IMR-90 (cell line): ENCODE measurements at regions not wholly inside any gene's neighbourhood (a gene's known extent, or its start where the extent isn't known, plus 50 kb on each side); places are given as distances from the start of the nearest gene placed in this dataset.

Experiments
- ATAC-seq: fragments of 200-7000 bp; cut with Tn5 transposase; 2 replicates; pipeline ENCODE4 v1.9.1; 2020; ENCODE audit warnings: low read depth, mild to moderate bottlenecking, moderate library complexity
- BruUV-seq: library from RNA; stranded (reverse); fragments of 400-500 nt; replicated peaks from 2 replicates; lab custom pipeline; 2021; lab: Mats Ljungman, UMichigan
- CTCF ChIA-PET: fragments of 300-600 bp; formaldehyde crosslinking; extraction: SDS; loops from one replicate; lab custom pipeline; 2021; ENCODE audit warnings: antibody characterized with exemption; lab: Yijun Ruan, JAX
- POLR2A ChIA-PET: fragments of 300-600 bp; sonication (Branson Sonifier 250); formaldehyde crosslinking; loops from one replicate; lab custom pipeline; 2022; ENCODE audit warnings: antibody characterized with exemption; ENCODE audit not compliant: unreplicated experiment; lab: Charles Lee
- DNase-seq: peaks from one replicate; pipeline ENCODE4 v3.0.0; 2013
- H2AFZ ChIP-seq: replicated peaks from 2 replicates; pipeline ENCODE3; 2013; ENCODE audit warnings: low read length, mild to moderate bottlenecking; ENCODE audit not compliant: poor library complexity
- H2AK5ac ChIP-seq: 2 replicates; pipeline ENCODE4 v1.6.1; 2013; ENCODE audit warnings: low read depth, low read length, inconsistent platforms
- H2AK9ac ChIP-seq: replicated peaks from 2 replicates; pipeline ENCODE3; 2013; ENCODE audit warnings: mild to moderate bottlenecking, low read depth, low read length, moderate library complexity; ENCODE audit not compliant: poor library complexity
- H2BK120ac ChIP-seq: 2 replicates; pipeline ENCODE4 v1.6.1; 2013; ENCODE audit warnings: low read depth, low read length, inconsistent platforms
- H2BK15ac ChIP-seq: 3 replicates; pipeline ENCODE4 v1.6.1; 2013; ENCODE audit warnings: low read depth, low read length, inconsistent platforms
- H2BK20ac ChIP-seq: 2 replicates; pipeline ENCODE4 v1.6.1; 2013; ENCODE audit warnings: low read depth, mild to moderate bottlenecking, inconsistent platforms, low read length, moderate library complexity
- H2BK5ac ChIP-seq: 2 replicates; pipeline ENCODE4 v1.6.1; 2013; ENCODE audit warnings: mild to moderate bottlenecking, low read depth, low read length, inconsistent platforms; ENCODE audit not compliant: poor library complexity, severe bottlenecking
- H3K14ac ChIP-seq: replicated peaks from 2 replicates; pipeline ENCODE4 v1.6.1; 2013; ENCODE audit warnings: low read depth, low read length, inconsistent platforms
- H3K18ac ChIP-seq: 2 replicates; pipeline ENCODE4 v1.6.1; 2013; ENCODE audit warnings: low read depth, low read length, control low read depth
- H3K23ac ChIP-seq: 2 replicates; pipeline ENCODE4 v1.6.1; 2013; ENCODE audit warnings: low read depth, low read length, inconsistent platforms
- H3K27ac ChIP-seq: 2 replicates; pipeline ENCODE4 v1.5.1; 2013; ENCODE audit warnings: mild to moderate bottlenecking, control low read depth, low read length; ENCODE audit not compliant: insufficient read depth
- H3K27me3 ChIP-seq: 2 replicates; pipeline ENCODE4 v1.6.1; 2013; ENCODE audit warnings: low read length; ENCODE audit not compliant: control insufficient read depth, insufficient read depth
- H3K36me3 ChIP-seq: 2 replicates; pipeline ENCODE4 v1.6.1; 2013; ENCODE audit warnings: low read length, mixed read lengths; ENCODE audit not compliant: control insufficient read depth, insufficient read depth
- H3K4ac ChIP-seq: 2 replicates; pipeline ENCODE4 v1.6.1; 2013; ENCODE audit warnings: low read depth, low read length, inconsistent platforms
- H3K4me1 ChIP-seq: 2 replicates; pipeline ENCODE4 v1.6.1; 2013; ENCODE audit warnings: low read length, mixed read lengths; ENCODE audit not compliant: control insufficient read depth, insufficient read depth
- H3K4me2 ChIP-seq: 2 replicates; pipeline ENCODE4 v1.6.1; 2013; ENCODE audit warnings: low read depth, mild to moderate bottlenecking, control low read depth, low read length, moderate library complexity
- H3K4me3 ChIP-seq: 2 replicates; pipeline ENCODE4 v1.5.1; 2013; ENCODE audit warnings: low read depth, mild to moderate bottlenecking, control low read depth, low read length, moderate library complexity; ENCODE audit not compliant: insufficient read depth
- H3K56ac ChIP-seq: 2 replicates; pipeline ENCODE4 v1.6.1; 2013; ENCODE audit warnings: low read length, inconsistent platforms; ENCODE audit not compliant: insufficient read depth; ENCODE audit errors: extremely low read depth
- H3K79me1 ChIP-seq, 2 experiments: 2 replicates each; pipeline ENCODE4 v1.6.1; 2013; ENCODE audit warnings: low read length in 2 of 2, inconsistent platforms in 1 of 2, low read depth in 1 of 2
- H3K9ac ChIP-seq: 2 replicates; pipeline ENCODE4 v1.6.1; 2013; ENCODE audit warnings: low read depth, low read length, control low read depth
- H3K9me1 ChIP-seq: 2 replicates; pipeline ENCODE4 v1.6.1; 2013; ENCODE audit warnings: low read length, inconsistent platforms; ENCODE audit not compliant: insufficient read depth
- H3K9me3 ChIP-seq: 2 replicates; pipeline ENCODE4 v1.6.1; 2013; ENCODE audit warnings: low read length; ENCODE audit not compliant: control insufficient read depth, insufficient read depth
- H4K20me1 ChIP-seq: 2 replicates; pipeline ENCODE4 v1.6.1; 2013; ENCODE audit warnings: low read length, inconsistent platforms; ENCODE audit not compliant: insufficient read depth
- H4K5ac ChIP-seq: 2 replicates; pipeline ENCODE4 v1.6.1; 2013; ENCODE audit warnings: mild to moderate bottlenecking, low read depth, low read length, control low read depth
- H4K8ac ChIP-seq, 2 experiments: 2 replicates each; pipeline ENCODE4 v1.6.1; 2013; ENCODE audit warnings: low read depth in 2 of 2, low read length in 2 of 2, control low read depth in 1 of 2, inconsistent platforms in 1 of 2
- H4K91ac ChIP-seq: 2 replicates; pipeline ENCODE4 v1.6.1; 2013; ENCODE audit warnings: low read depth, low read length, inconsistent platforms; ENCODE audit not compliant: insufficient read depth
- BHLHE40 ChIP-seq: fragments of 150-350 bp; IDR thresholded peaks from 2 replicates; pipeline ENCODE4 v1.6.1; 2016; ENCODE audit warnings: mild to moderate bottlenecking, low read depth, low read length
- CEBPB ChIP-seq: IDR thresholded peaks from 2 replicates; pipeline ENCODE4 v1.6.1; 2012; ENCODE audit warnings: low read depth, low read length, improper control_type of control experiment
- CHD1 ChIP-seq: IDR thresholded peaks from 2 replicates; pipeline ENCODE4 v1.6.1; 2012; ENCODE audit warnings: low read depth, low read length, improper control_type of control experiment
- CTCF ChIP-seq: conservative IDR thresholded peaks from 2 replicates; pipeline ENCODE4 v1.5.1; 2012; ENCODE audit warnings: mild to moderate bottlenecking, low read depth, low read length, improper control_type of control experiment
- FOS ChIP-seq: fragments of 150-350 bp; IDR thresholded peaks from 2 replicates; pipeline ENCODE4 v1.6.1; 2016; ENCODE audit warnings: low read depth, low read length
- MAZ ChIP-seq: IDR thresholded peaks from 2 replicates; pipeline ENCODE4 v1.6.1; 2012; ENCODE audit warnings: low read depth, mild to moderate bottlenecking, low read length, improper control_type of control experiment, moderate library complexity, borderline replicate concordance
- MXI1 ChIP-seq: IDR thresholded peaks from 2 replicates; pipeline ENCODE4 v1.6.1; 2012; ENCODE audit warnings: low read depth, mild to moderate bottlenecking, low read length, moderate library complexity, borderline replicate concordance
- NFE2L2 ChIP-seq: fragments of 150-350 bp; IDR thresholded peaks from 2 replicates; pipeline ENCODE4 v1.6.1; 2016; ENCODE audit warnings: low read depth, mild to moderate bottlenecking, low read length
- POLR2A ChIP-seq: IDR thresholded peaks from 2 replicates; pipeline ENCODE4 v1.6.1; 2012; ENCODE audit warnings: mild to moderate bottlenecking, low read depth, low read length
- RAD21 ChIP-seq: IDR thresholded peaks from 2 replicates; pipeline ENCODE4 v1.6.1; 2012; ENCODE audit warnings: low read length, improper control_type of control experiment
- RCOR1 ChIP-seq: IDR thresholded peaks from 2 replicates; pipeline ENCODE4 v1.6.1; 2012; ENCODE audit warnings: mild to moderate bottlenecking, low read length, improper control_type of control experiment; ENCODE audit not compliant: insufficient replicate concordance
- RFX5 ChIP-seq: IDR thresholded peaks from 2 replicates; pipeline ENCODE4 v1.8.0; 2012; ENCODE audit warnings: low read depth, mild to moderate bottlenecking, low read length, moderate library complexity
- SMC3 ChIP-seq: fragments of 150-350 bp; IDR thresholded peaks from 2 replicates; pipeline ENCODE4 v1.6.1; 2016; ENCODE audit warnings: low read depth, mild to moderate bottlenecking, antibody characterized with exemption, low read length, moderate library complexity
- WGBS, 2 experiments: methylation state at CpG; one replicate each; pipeline versions ENCODE4 v1.1.5 to v1.1.7; 2013; ENCODE audit warnings: missing lambda C conversion rate in 2 of 2; ENCODE audit not compliant: insufficient read length in 1 of 2; ENCODE audit errors: extremely low coverage in 2 of 2; 5-methylcytosine and 5-hydroxymethylcytosine counted together
- dilution Hi-C: fragments of 300-500 bp; cut with HindIII; formaldehyde crosslinking; loops from one replicate; pipeline ENCODE4 v1.14.3; 2018; ENCODE audit warnings: low sequenced_read_pairs; ENCODE audit not compliant: unreplicated experiment
- in situ Hi-C: fragments of 300-500 bp; cut with MboI; formaldehyde crosslinking; loops from 3 replicates; pipeline ENCODE4 v1.14.3; 2019; ENCODE audit warnings: low sequenced_read_pairs, inconsistent platforms, mixed read lengths
- intact Hi-C: fragments of 100-400 bp; cut with micrococcal nuclease; formaldehyde crosslinking; loops from 2 replicates; pipeline ENCODE4 v1.10.0; 2022
- TF ChIP-seq, protein P1 (sequence below): fragments of 150-350 bp; IDR thresholded peaks from 2 replicates; pipeline ENCODE4 v1.6.1; 2017; ENCODE audit warnings: mild to moderate bottlenecking, antibody characterized with exemption, low read length, low read depth
- TF ChIP-seq, protein P2 (sequence below): fragments of 150-350 bp; IDR thresholded peaks from 2 replicates; pipeline ENCODE4 v1.6.1; 2016; ENCODE audit warnings: low read depth, mild to moderate bottlenecking, low read length, moderate library complexity, borderline replicate concordance

DNA sequence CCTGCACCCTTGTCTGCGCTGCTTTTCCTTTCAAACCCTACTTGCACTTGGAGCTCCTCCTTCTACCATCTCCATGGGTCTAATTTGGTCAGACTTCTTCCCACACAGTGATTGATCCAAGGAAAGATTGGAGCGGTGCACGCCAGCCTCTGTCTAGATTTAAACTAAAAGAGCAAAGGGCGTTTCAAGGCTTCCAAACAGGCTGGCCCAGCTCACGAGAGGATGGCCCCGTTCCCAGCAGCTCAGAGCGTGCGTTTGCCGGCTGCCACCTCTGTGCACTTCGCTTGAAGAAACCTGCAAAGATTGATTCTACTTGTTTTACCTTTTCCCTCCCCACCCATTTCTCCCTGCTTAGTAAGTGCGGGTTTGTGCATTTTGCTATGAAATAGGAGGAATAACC, 78.8 kb upstream of the ALKAL2 start:
- H2BK5ac ChIP-seq = no peak overlapping the region
- H3K27ac ChIP-seq = no peak overlapping the region
- H3K4me3 ChIP-seq = no peak overlapping the region
- no peak overlapping the region for H2AFZ ChIP-seq
- no peak overlapping the region for H3K4me2 ChIP-seq
- H2BK20ac ChIP-seq = no peak overlapping the region
- no peak overlapping the region for H3K18ac ChIP-seq
- 20% methylated on average over 1 of the region's 11 CpGs; no CpG with 5 or more reads in 1 of the 2 experiments for WGBS, 2 experiments
- H2BK15ac ChIP-seq = no peak overlapping the region
- H3K9ac ChIP-seq = no peak overlapping the region
- H3K4me1 ChIP-seq = no peaks in the 10 kb centered on the region
- H3K23ac ChIP-seq = no peak overlapping the region
- CTCF ChIA-PET = no interaction called here
- DNase-seq (no peak), ATAC-seq (no peak)
- POLR2A ChIA-PET = no interaction called here
- in situ Hi-C loops = no loop called here
- H4K20me1 ChIP-seq = no peaks in the 10 kb centered on the region
- no peaks in the 10 kb centered on the region for H3K9me1 ChIP-seq
- intact Hi-C loops = no loop called here
- H3K4ac ChIP-seq = no peak overlapping the region
- no peaks in the 10 kb centered on the region for H3K79me1 ChIP-seq
- H2AK9ac ChIP-seq = no peak overlapping the region
- dilution Hi-C loops = no loop called here
- no peak overlapping the region for H3K56ac ChIP-seq
- H2BK120ac ChIP-seq = no peak overlapping the region
- H4K91ac ChIP-seq = no peak overlapping the region
- BruUV-seq = no TSS peak
- H3K36me3 ChIP-seq = no peaks in the 10 kb centered on the region
- H2AK5ac ChIP-seq = no peak overlapping the region
- no peaks in the 10 kb centered on the region for H3K27me3 ChIP-seq
- H3K14ac ChIP-seq = no peak overlapping the region
- no peak overlapping the region for H4K8ac ChIP-seq
- no peak overlapping the region for H4K5ac ChIP-seq
- peaks cover 35% of the 10 kb centered on the region for H3K9me3 ChIP-seq
- TF ChIP-seq CTCF (no peak), MXI1 (no peak), RFX5 (no peak), RCOR1 (no peak), BHLHE40 (no peak), SMC3 (no peak), FOS (no peak), MAZ (no peak), CHD1 (no peak), RAD21 (no peak), NFE2L2 (no peak), POLR2A (no peak), CEBPB (no peak)
- TF ChIP-seq, protein P1, sequence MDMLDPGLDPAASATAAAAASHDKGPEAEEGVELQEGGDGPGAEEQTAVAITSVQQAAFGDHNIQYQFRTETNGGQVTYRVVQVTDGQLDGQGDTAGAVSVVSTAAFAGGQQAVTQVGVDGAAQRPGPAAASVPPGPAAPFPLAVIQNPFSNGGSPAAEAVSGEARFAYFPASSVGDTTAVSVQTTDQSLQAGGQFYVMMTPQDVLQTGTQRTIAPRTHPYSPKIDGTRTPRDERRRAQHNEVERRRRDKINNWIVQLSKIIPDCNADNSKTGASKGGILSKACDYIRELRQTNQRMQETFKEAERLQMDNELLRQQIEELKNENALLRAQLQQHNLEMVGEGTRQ = no peak
- TF ChIP-seq, protein P2, sequence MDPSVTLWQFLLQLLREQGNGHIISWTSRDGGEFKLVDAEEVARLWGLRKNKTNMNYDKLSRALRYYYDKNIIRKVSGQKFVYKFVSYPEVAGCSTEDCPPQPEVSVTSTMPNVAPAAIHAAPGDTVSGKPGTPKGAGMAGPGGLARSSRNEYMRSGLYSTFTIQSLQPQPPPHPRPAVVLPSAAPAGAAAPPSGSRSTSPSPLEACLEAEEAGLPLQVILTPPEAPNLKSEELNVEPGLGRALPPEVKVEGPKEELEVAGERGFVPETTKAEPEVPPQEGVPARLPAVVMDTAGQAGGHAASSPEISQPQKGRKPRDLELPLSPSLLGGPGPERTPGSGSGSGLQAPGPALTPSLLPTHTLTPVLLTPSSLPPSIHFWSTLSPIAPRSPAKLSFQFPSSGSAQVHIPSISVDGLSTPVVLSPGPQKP = no peak
